ENCODE measurements at regions not wholly inside any gene's neighbourhood (a gene's known extent, or its start where the extent isn't known, plus 50 kb on each side); places are given as distances from the start of the nearest gene placed in this dataset.

DNA sequence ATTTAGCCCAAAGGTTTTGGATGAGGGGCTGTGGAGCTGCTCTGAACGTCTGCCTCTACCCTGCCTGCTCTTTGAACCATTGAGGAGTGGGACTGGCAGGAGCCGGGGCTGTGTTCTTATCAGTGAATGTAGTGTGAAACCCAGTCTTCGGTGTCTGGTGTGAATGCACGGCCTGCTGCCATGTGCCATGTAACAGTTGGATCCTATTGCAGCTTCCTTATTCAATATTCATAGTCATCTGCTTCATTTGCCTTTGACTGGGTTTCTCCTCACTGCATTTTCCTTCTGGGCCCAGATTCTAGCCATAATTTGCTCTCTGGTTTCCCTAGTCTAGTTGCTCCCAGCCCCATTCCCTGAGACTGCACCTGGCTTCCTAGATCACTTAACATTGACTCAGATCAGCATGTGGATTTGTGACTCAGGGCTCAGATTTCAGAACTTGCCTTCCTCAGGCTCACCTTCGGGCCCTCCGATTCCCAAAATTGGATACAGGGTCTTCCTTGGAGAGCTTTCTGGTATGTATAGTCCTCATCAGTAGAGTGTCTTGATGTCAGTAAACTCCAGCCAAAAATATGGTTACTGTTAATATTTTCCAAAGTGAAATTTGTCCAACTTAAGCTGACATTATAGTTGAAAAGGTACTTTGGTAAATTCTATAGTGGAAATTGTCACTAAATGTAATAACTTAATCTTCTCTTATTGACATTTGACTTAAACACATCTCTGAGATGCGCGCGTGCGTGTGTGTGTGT is 94.0 kb upstream of the DDIT4L start:
- no peaks in the 10 kb centered on the region for H3K36me3 ChIP-seq (ENCODE audit: control insufficient read depth in 1 of 2, insufficient read depth in 2 of 2, low read length in 2 of 2)
- H3K27ac ChIP-seq (ENCODE audit: low read depth, low read length), result no peak overlapping the region
- no peak overlapping the region for H3K9ac ChIP-seq (ENCODE audit: low read length)
- ChIA-PET RAD21 (ENCODE audit: low non-redundant PET in 1 of 2, low total read pairs in 2 of 2, uncharacterized antibody in 2 of 2, unreplicated experiment in 2 of 2) (no interaction called here), CTCF (no interaction called here), POLR2A (no interaction called here)
- H3K4me2 ChIP-seq (ENCODE audit: low read length), result no peak overlapping the region
- no peaks in the 10 kb centered on the region for H3K9me3 ChIP-seq (ENCODE audit: control insufficient read depth in 1 of 2, insufficient read depth in 1 of 2, low read depth in 1 of 2, low read length in 2 of 2)
- no peaks in the 10 kb centered on the region for H3K79me2 ChIP-seq (ENCODE audit: insufficient read depth, low read length)
- TF ChIP-seq ZNF274 (IDR thresholded peaks at IDR 0.05; ENCODE audit: low read depth, low read length), result no peak
- TF ChIP-seq FOSL1 (IDR thresholded peaks at IDR 0.05; ENCODE audit: low read depth), result no peak
- no peak for TF ChIP-seq CEBPB (IDR thresholded peaks at IDR 0.05; ENCODE audit: low read depth)
- no peak for TF ChIP-seq SP1 (IDR thresholded peaks at IDR 0.05; ENCODE audit: low read depth)
- no peak for TF ChIP-seq ZFX (IDR thresholded peaks at IDR 0.05)
- no peak for TF ChIP-seq CBX3 (IDR thresholded peaks at IDR 0.05; ENCODE audit: low read depth)
- TF ChIP-seq, protein P1, sequence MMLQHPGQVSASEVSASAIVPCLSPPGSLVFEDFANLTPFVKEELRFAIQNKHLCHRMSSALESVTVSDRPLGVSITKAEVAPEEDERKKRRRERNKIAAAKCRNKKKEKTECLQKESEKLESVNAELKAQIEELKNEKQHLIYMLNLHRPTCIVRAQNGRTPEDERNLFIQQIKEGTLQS (IDR thresholded peaks at IDR 0.05), result no peak
- no peak for TF ChIP-seq EGR1 (IDR thresholded peaks at IDR 0.05; ENCODE audit: low read depth)
- no peak for TF ChIP-seq EZH2 (IDR thresholded peaks at IDR 0.05)
- no peak for TF ChIP-seq SIN3A (IDR thresholded peaks at IDR 0.05; ENCODE audit: low read depth)
- TF ChIP-seq, protein P2, sequence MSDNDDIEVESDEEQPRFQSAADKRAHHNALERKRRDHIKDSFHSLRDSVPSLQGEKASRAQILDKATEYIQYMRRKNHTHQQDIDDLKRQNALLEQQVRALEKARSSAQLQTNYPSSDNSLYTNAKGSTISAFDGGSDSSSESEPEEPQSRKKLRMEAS (IDR thresholded peaks at IDR 0.05), result no peak
- no peak for TF ChIP-seq SRF (IDR thresholded peaks at IDR 0.05; ENCODE audit: low read depth)
- ATAC-seq (no peak), DNase-seq (ENCODE audit: low read depth, low spot score) (no peak)
- peaks cover 0 to under 1% of the 10 kb centered on the region in 2 experiments; a peak in 1 of 4 replicates for H3K4me1 ChIP-seq (ENCODE audit: control insufficient read depth in 1 of 2, insufficient read depth in 2 of 2, low read length in 2 of 2)
- H3K4me3 ChIP-seq (replicated peaks in 1 of 2; ENCODE audit: low read depth in 1 of 2, low read length in 2 of 2), result no peak overlapping the region
- no peak overlapping the region for H2AFZ ChIP-seq (ENCODE audit: low read depth, low read length, poor library complexity, severe bottlenecking)
- intact Hi-C loops (cut with micrococcal nuclease), result no loop called here
- no peaks in the 10 kb centered on the region for H3K9me2 ChIP-seq (ENCODE audit: insufficient read depth)
- H4K20me1 ChIP-seq (ENCODE audit: insufficient read depth), result no peaks in the 10 kb centered on the region
- H3K27me3 ChIP-seq (ENCODE audit: insufficient read depth, low read length), result no peaks in the 10 kb centered on the region
- BruUV-seq (replicated peaks), result no TSS peak

DNA sequence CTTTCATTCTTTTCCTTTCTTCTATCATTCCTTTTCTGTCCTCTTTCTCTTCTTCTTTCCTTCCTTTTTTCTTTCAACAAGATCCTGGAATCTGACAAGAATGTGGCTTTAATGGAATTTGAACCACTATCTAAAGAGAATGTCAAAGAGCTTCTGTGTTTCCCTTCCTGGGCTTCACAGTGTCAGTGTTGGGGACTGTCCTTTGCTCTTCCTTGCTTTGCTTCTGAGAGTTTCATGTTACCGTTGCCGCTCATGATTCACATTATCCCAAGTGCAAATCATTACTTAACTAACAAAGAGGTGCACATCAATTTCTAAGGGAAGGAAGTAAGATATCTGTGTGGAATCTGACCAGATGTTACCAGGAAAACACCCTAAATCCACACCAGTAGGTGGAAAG is 90.5 kb upstream of the DDIT4L start:
- H2AFZ ChIP-seq (ENCODE audit: low read depth, low read length, poor library complexity, severe bottlenecking), result no peak overlapping the region
- H4K20me1 ChIP-seq (ENCODE audit: insufficient read depth), result no peaks in the 10 kb centered on the region
- TF ChIP-seq EGR1 (IDR thresholded peaks at IDR 0.05; ENCODE audit: low read depth) (no peak), ZNF274 (IDR thresholded peaks at IDR 0.05; ENCODE audit: low read depth, low read length) (no peak)
- ATAC-seq, result no peak
- no peaks in the 10 kb centered on the region for H3K4me1 ChIP-seq (ENCODE audit: control insufficient read depth in 1 of 2, insufficient read depth in 2 of 2, low read length in 2 of 2)
- BruUV-seq (replicated peaks), result no TSS peak
- H3K79me2 ChIP-seq (ENCODE audit: insufficient read depth, low read length), result no peaks in the 10 kb centered on the region
- no peak overlapping the region for H3K27ac ChIP-seq (ENCODE audit: low read depth, low read length)
- H3K36me3 ChIP-seq (ENCODE audit: control insufficient read depth in 1 of 2, insufficient read depth in 2 of 2, low read length in 2 of 2), result no peaks in the 10 kb centered on the region
- no peaks in the 10 kb centered on the region for H3K9me3 ChIP-seq (ENCODE audit: control insufficient read depth in 1 of 2, insufficient read depth in 1 of 2, low read depth in 1 of 2, low read length in 2 of 2)
- no peaks in the 10 kb centered on the region for H3K9me2 ChIP-seq (ENCODE audit: insufficient read depth)
- H3K4me3 ChIP-seq (replicated peaks in 1 of 2; ENCODE audit: low read depth in 1 of 2, low read length in 2 of 2), result no peak overlapping the region
- POLR2A ChIA-PET, result no interaction called here
- H3K27me3 ChIP-seq (ENCODE audit: insufficient read depth, low read length), result no peaks in the 10 kb centered on the region
- CTCF ChIA-PET, result no interaction called here
- no peak for DNase-seq (ENCODE audit: low read depth, low spot score)
- H3K4me2 ChIP-seq (ENCODE audit: low read length), result no peak overlapping the region
- no peak overlapping the region for H3K9ac ChIP-seq (ENCODE audit: low read length)
- intact Hi-C loops (cut with micrococcal nuclease), result no loop called here
- RAD21 ChIA-PET (ENCODE audit: low non-redundant PET in 1 of 2, low total read pairs in 2 of 2, uncharacterized antibody in 2 of 2, unreplicated experiment in 2 of 2), result no interaction called here
